HG03442 (cell line): ENCODE measurements at regions not wholly inside any gene's neighbourhood (a gene's known extent, or its start where the extent isn't known, plus 50 kb on each side); places are given as distances from the start of the nearest gene placed in this dataset.
A peak's percentile ranks its signal among the peaks of the same experiment; 100 is the strongest.
"Not testable (repeated sequence)": the region's sequence is repeated elsewhere in the genome, so short reads cannot be mapped to it uniquely, and the experiment has no call there.

Source experiments
- ATAC-seq: cut with Tn5 transposase; IDR thresholded peaks from one replicate; pipeline ENCODE4 v1.9.1; 2021; ENCODE audit warnings: mild to moderate bottlenecking, moderate library complexity; ENCODE audit not compliant: unreplicated experiment

- not testable (repeated sequence) for ATAC-seq
These were observed 197.8 kb upstream of the SLCO3A1 start for GRCh38 chr15:91655563-91656290.

DNA sequence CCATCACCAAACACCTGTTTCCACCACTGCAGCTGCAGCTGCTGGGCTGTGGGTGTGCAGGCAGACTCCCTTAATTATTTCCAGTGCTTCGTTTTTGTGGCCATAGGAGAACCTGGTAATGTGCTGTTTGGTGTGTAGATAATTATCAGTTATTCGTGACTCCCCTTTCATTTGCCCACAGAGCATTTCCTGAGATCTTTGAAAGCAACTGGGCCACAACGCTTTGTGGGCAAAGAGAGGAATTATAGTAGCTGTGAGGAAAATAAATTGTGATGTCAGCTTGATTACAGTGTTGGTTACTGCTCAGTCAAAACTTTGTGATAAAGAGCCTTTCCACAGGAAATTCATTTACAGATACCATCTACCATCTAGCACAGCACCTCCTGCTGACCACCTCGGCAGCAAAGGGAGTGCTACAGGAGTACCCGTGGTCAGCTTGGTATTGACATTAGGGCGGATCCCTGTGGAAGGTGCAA, 193.3 kb upstream of the SLCO3A1 start:
- no peak for ATAC-seq

DNA sequence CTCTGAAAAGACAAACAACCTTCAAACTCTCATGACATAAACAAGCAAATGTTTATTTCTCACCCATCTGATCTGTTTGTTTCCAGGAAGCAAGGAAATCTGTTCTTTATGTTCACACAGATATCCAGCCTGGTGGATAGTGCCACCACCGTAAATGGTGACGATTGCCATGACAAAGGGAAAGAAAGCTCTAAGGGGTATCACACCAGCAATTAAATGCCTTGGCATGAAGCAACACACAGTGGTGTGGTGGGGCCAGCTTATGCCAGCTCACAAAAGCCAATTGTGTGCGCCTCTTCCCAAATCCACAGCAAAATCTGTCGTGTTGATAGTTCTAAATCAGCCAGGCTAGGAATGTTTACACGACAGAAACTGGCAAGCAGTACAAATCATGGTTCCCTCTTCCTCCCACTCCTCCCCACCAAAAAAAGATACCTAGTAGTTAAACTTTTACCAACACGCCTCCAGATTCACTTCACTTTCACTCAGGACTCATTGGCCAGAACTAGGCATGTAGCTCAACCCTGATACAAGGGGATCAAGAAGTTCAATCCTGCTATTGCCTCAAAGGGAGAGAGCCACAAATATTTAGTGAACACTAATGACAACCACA, 189.2 kb upstream of the SLCO3A1 start:
- ATAC-seq, result no peak

DNA sequence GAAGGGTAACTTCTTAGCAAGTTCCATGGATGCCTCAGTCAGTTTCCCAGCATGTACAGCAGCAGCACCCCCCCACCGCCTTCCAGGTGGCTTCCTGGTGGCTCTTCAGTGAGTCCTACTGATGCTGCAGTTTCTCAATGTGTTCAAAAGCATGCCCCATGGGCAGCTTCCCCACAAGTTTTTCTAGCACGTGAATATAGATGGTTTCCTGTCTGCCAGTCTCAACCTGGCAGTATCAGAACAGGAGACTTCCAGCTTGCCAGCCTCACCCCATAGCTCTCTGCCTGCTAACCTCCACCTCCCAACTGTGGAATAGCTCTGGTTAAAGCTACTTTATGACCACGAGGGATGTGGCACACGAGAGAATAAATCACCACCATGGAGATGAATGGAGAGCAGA, 188.3 kb upstream of the SLCO3A1 start:
- no peak for ATAC-seq

- no peak for ATAC-seq
These were observed 185.1 kb upstream of the SLCO3A1 start for GRCh38 chr15:91668370-91668769.

DNA sequence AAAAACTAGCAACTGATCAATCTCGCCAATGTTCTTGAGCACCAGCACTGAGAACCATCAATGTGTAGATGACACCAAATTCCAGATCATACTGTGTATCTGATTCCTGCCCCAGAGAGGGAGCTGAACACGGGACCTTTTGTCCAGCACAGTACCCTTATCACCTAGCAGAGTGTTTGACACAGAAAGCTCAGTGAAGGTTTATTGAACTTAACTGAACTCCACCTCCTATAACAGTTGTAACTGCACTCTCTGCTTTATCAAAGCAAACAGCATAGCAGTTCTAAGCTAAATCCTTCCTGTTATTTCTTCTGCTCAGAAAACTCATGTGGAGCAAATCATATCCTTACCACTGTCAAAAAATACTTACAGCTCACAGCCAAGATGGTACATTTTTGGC, 183.4 kb upstream of the SLCO3A1 start:
- ATAC-seq, result no peak

DNA sequence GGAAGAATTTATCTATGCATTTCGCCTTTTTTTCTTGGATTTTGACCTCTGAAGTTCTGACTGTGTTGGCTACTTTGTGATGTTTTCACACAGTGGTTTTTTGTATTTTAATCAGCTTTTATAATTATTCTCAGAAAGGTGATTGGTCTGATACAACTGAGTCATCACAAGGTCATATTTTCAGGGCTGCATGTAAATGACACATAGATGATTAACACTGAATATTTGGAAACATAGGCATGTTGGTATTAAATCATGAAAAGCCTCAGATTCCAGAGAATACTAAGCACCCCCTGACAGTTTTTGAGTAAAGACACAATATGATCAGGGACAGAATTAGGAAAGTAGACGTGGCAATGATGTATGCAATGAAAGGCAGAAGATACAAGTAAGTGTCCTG, 175.5 kb upstream of the SLCO3A1 start:
- no peak for ATAC-seq

GRCh38 chr15:91679447-91679846, 174.1 kb upstream of the SLCO3A1 start:
- no peak for ATAC-seq

DNA sequence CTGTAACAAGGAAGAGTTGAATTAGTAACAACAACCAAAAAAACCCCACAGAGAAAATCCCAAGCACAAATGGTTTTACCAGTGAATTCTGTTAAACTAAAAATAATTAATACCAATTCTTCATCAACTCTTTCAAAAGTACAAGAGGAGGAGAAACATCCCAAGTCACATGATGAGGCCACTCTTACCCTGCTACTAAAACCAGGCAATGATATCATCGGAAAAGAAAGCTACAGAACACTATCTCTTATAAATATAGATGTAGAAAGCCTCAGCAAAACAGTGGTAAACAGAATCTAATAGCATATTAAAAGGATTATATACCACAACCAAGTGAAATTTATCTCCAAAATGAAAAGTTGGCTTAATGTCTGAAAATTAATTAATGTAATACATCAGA, 168.1 kb upstream of the SLCO3A1 start:
- no peak for ATAC-seq

- no peak for ATAC-seq
These were observed 164.7 kb upstream of the SLCO3A1 start for GRCh38 chr15:91688811-91689210.

GRCh38 chr15:91689377-91689776, 164.1 kb upstream of the SLCO3A1 start:
- ATAC-seq, result no peak

- ATAC-seq, result no peak
These were observed 160.9 kb upstream of the SLCO3A1 start for GRCh38 chr15:91692596-91692995.

- ATAC-seq, result no peak
These were observed 159.2 kb upstream of the SLCO3A1 start for GRCh38 chr15:91694131-91694830.

DNA sequence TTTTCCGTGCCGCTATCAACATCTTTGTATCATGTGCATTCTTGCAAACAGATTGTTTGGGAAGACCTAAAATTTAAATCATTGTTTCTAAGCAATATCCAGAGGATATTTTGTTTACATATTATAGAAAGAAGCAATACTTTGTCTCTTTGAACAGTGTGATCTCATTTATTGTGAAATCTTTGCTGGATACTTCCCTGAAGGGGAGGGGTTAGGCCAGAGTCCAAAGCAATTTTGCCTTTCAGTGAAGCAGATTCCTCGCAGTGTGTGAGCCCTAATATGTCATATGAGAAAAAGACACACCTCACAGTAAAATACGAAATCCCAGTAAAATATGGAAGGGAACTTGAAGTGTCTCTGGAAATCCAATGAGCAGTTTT, 158.7 kb upstream of the SLCO3A1 start:
- ATAC-seq, result no peak

DNA sequence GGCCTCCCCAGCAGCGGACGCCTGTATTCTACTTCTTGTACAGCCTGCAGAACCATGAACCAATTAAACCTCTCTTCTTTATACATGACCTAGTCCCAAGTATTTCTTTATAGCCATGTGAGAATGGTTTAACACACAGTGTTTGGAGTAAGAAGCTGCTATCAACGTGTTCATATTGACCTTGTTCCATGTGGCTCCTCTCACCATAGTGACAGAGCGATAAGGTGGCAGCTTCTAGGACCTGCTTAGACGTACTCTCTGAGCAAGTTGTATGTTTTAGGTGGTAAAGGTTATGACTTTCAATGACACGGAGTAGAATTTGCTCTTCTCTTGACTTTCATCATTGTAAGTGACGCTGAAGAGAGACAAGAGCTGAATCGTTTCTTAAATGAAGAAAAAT, 157.7 kb upstream of the SLCO3A1 start:
- no peak for ATAC-seq

DNA sequence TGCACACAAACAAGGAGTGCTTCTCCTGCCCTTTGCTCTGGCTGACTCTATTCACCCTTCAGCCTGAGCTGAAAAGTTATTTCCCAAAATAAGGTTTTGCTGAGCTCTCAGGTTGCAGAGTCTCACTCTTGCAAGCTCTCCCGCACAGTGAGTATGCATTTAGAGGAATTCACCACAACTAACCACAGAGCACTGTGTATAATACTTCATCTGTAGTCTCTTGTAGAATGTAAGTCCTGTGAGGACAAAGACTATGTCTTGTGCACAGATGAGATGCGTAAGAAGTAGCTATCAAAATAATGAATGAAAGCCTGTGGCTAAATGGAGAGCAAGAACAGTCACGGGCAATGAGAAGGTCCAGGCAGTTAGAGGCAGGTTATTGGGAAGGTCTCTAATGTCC, 156.5 kb upstream of the SLCO3A1 start:
- ATAC-seq, result no peak

GRCh38 chr15:91698241-91698640, 155.3 kb upstream of the SLCO3A1 start:
- no peak for ATAC-seq

- no peak for ATAC-seq
These were observed 153.8 kb upstream of the SLCO3A1 start for GRCh38 chr15:91699741-91700140.

DNA sequence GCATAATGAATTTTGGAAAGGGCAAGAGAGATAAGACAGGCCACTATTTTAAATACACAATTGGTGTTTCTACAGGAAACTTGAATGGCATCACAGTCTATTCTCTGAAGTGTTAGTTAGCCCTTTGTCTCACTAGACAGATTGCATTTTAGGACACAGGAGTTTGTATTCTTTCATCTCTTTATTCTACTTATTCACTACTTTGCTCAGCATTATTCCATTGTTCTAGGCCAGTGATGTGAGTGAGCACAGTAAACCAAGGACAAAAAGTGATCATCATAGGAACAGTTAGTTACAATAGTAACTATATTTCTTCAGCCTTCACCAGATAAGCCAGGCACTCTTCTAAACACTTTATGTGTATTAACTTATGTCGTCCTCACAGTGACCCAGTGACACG, 150.2 kb upstream of the SLCO3A1 start:
- no peak for ATAC-seq

DNA sequence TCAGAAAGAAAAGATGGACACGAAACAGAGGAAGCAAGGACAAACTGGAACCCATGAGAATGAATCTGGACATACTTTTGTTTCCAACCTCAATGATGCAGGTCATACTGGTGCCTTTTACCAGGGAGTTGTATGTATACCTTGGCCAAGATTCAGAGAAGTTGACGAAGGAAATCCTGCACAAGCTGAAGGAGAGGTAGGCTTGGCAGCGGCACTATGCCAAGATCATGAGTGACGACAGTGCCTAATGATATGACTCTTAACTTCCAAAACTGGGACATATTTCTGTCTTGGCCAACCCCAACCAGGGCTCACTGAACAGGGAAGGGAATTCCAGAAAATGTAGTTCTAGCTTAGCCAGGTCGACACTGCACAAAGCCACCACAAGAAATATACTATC, 149.2 kb upstream of the SLCO3A1 start:
- no peak for ATAC-seq

GRCh38 chr15:91706322-91707032, 147.0 kb upstream of the SLCO3A1 start:
- peak; percentile 69 for ATAC-seq
